HG02981 (cell line): ENCODE measurements at regions not wholly inside any gene's neighbourhood (a gene's known extent, or its start where the extent isn't known, plus 50 kb on each side); places are given as distances from the start of the nearest gene placed in this dataset.
"Not testable (repeated sequence)": the region's sequence is repeated elsewhere in the genome, so short reads cannot be mapped to it uniquely, and the experiment has no call there.

Experiments
- ATAC-seq: cut with Tn5 transposase; IDR thresholded peaks from one replicate; pipeline ENCODE4 v1.9.1; 2021; ENCODE audit warnings: mild to moderate bottlenecking, moderate library complexity; ENCODE audit not compliant: unreplicated experiment

GRCh38 chr5:60519372-60519771, 180.6 kb downstream of the DEPDC1B start:
- no peak for ATAC-seq

- no peak for ATAC-seq
Observed at GRCh38 chr5:60517850-60518249, 182.1 kb downstream of the DEPDC1B start.

GRCh38 chr5:60517094-60517694, 182.8 kb downstream of the DEPDC1B start:
- ATAC-seq: no peak

GRCh38 chr5:60516688-60517087, 183.3 kb downstream of the DEPDC1B start:
- ATAC-seq: no peak

- ATAC-seq: no peak
Observed at GRCh38 chr5:60514152-60514551, 185.8 kb downstream of the DEPDC1B start.

- ATAC-seq: no peak
Observed at GRCh38 chr5:60512117-60512516, 187.8 kb downstream of the DEPDC1B start.

GRCh38 chr5:60510663-60511062, 189.3 kb downstream of the DEPDC1B start:
- no peak for ATAC-seq

GRCh38 chr5:60510049-60510448, 189.9 kb downstream of the DEPDC1B start:
- no peak for ATAC-seq

GRCh38 chr5:60509519-60509918, 190.4 kb downstream of the DEPDC1B start:
- no peak for ATAC-seq

GRCh38 chr5:60507687-60508086, 192.3 kb downstream of the DEPDC1B start:
- ATAC-seq: no peak

GRCh38 chr5:60505373-60506171, 194.4 kb downstream of the DEPDC1B start:
- ATAC-seq: no peak

GRCh38 chr5:60504342-60504741, 195.6 kb downstream of the DEPDC1B start:
- ATAC-seq: peak; percentile 41

- ATAC-seq: peak; percentile 83
Observed at GRCh38 chr5:60503771-60504170, 196.2 kb downstream of the DEPDC1B start.

- no peak for ATAC-seq
Observed at GRCh38 chr5:60497706-60498500, 202.1 kb downstream of the DEPDC1B start.

- no peak for ATAC-seq
Observed at GRCh38 chr5:60495644-60496520, 204.1 kb downstream of the DEPDC1B start.

GRCh38 chr5:60494635-60495034, 205.3 kb downstream of the DEPDC1B start:
- ATAC-seq: peak; percentile 85

GRCh38 chr5:60494144-60494543, 205.8 kb downstream of the DEPDC1B start:
- no peak for ATAC-seq

- no peak for ATAC-seq
Observed at GRCh38 chr5:60493372-60493771, 206.6 kb downstream of the DEPDC1B start.

- ATAC-seq: no peak
Observed at GRCh38 chr5:60492958-60493357, 207.0 kb downstream of the DEPDC1B start.

GRCh38 chr5:60492358-60492757, 207.6 kb downstream of the DEPDC1B start:
- not testable (repeated sequence) for ATAC-seq
